ENCODE measurements at regions not wholly inside any gene's neighbourhood (a gene's known extent, or its start where the extent isn't known, plus 50 kb on each side); places are given as distances from the start of the nearest gene placed in this dataset.

DNA sequence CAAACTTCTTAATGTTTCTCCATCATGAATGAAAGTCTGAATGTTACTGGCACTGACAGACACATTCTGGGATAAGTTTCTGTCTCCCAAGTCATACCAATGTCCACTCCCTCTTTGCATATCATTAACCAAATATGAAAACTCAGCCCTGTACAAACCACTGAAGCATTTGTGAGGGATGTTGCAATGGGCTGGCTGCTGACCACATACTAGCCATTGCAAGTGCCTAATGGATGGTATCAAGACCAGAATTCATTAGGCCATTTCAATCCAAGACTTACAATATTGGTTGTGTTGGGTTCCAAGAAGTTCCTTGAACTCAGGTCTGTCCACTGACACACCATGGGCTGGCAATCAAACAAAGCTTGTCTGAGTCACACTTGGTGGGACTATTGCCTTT is 73.8 kb downstream of the CBLN2 start:
- Mint-ChIP-seq H3K4me3 (ENCODE audit: low read depth) (no peak overlapping the region), H3K4me1 (ENCODE audit: low read depth) (no peaks in the 10 kb centered on the region), H3K36me3 (ENCODE audit: insufficient read depth) (no peaks in the 10 kb centered on the region), H3K27ac (no peak overlapping the region), H3K27me3 (peaks cover 6% of the 10 kb centered on the region), H3K9me3 (ENCODE audit: low read depth) (peaks cover 1% of the 10 kb centered on the region)
- TF ChIP-seq, protein P1, sequence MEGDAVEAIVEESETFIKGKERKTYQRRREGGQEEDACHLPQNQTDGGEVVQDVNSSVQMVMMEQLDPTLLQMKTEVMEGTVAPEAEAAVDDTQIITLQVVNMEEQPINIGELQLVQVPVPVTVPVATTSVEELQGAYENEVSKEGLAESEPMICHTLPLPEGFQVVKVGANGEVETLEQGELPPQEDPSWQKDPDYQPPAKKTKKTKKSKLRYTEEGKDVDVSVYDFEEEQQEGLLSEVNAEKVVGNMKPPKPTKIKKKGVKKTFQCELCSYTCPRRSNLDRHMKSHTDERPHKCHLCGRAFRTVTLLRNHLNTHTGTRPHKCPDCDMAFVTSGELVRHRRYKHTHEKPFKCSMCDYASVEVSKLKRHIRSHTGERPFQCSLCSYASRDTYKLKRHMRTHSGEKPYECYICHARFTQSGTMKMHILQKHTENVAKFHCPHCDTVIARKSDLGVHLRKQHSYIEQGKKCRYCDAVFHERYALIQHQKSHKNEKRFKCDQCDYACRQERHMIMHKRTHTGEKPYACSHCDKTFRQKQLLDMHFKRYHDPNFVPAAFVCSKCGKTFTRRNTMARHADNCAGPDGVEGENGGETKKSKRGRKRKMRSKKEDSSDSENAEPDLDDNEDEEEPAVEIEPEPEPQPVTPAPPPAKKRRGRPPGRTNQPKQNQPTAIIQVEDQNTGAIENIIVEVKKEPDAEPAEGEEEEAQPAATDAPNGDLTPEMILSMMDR (IDR thresholded peaks at IDR 0.05; ENCODE audit: unreplicated experiment): no peak
- DNase-seq (ENCODE audit: low spot score, unreplicated experiment): no peak

DNA sequence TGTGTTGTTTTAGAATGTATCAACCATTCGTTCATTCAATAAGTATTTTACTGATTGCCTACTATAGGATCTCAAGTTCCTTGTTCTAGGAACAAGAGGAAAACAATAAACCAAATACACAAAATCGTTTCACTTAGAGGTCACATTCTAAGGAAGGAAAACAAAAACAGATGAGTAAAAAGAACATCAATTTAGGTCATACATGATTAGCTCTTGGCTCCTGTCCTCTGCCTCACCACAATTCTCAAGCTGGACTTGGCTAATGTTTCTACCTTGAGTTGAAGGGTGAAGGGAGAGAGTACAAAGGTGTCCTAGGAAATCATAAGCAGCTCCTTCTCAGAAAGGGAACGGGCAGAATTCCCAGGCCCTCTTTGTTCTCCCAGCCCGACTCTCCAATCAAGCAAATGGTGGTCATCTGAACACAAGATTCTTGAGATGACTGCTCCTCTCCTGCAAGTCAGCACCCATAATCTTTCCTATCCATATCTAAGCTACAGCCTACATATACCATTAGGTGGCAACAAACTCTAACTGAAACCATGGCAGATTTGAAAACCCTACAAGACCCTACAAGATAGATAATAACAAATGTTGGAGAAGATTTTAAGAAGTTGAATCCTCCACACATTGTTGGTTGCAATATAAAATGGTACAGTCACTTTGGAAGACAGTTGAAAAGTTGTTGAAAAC is 76.0 kb downstream of the CBLN2 start:
- no peak overlapping the region for H3K4me3 Mint-ChIP-seq (ENCODE audit: low read depth)
- no peaks in the 10 kb centered on the region for H3K36me3 Mint-ChIP-seq (ENCODE audit: insufficient read depth)
- H3K27me3 Mint-ChIP-seq: no peaks in the 10 kb centered on the region
- TF ChIP-seq, protein P1 (IDR thresholded peaks at IDR 0.05; ENCODE audit: unreplicated experiment): no peak
- DNase-seq (ENCODE audit: low spot score, unreplicated experiment): no peak
- H3K9me3 Mint-ChIP-seq (ENCODE audit: low read depth): peaks cover 9% of the 10 kb centered on the region
- H3K27ac Mint-ChIP-seq: no peak overlapping the region
- H3K4me1 Mint-ChIP-seq (ENCODE audit: low read depth): no peaks in the 10 kb centered on the region

DNA sequence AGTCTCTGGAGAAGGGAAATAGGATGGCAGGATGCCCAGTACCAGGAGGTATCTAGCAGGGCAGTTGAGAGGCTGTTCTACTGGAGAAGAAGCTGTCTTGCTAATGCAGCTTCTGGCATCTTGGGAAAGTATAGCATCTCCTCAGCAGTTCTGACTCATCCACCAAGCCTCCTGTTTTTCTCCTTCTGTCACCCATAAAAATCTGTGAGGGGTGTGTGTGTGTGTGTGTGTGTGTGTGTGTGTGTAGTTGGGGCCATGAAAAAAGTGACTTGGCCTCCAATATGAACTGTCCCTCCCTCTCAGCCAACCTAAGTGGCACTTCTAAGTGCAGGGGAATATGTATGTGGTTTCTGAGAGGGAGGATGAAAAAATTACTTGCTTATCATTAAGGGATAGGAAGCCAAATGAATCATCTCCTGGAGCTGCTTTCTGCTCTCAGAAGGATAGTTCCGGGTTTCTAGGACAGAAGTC is 83.9 kb downstream of the CBLN2 start:
- no peak for DNase-seq (ENCODE audit: low spot score, unreplicated experiment)
- H3K4me1 Mint-ChIP-seq (ENCODE audit: low read depth): peaks cover 1% of the 10 kb centered on the region
- peaks cover 7% of the 10 kb centered on the region for H3K9me3 Mint-ChIP-seq (ENCODE audit: low read depth)
- no peaks in the 10 kb centered on the region for H3K36me3 Mint-ChIP-seq (ENCODE audit: insufficient read depth)
- TF ChIP-seq, protein P1 (IDR thresholded peaks at IDR 0.05; ENCODE audit: unreplicated experiment): no peak
- H3K27me3 Mint-ChIP-seq: no peaks in the 10 kb centered on the region
- no peak overlapping the region for H3K27ac Mint-ChIP-seq
- no peak overlapping the region for H3K4me3 Mint-ChIP-seq (ENCODE audit: low read depth)

DNA sequence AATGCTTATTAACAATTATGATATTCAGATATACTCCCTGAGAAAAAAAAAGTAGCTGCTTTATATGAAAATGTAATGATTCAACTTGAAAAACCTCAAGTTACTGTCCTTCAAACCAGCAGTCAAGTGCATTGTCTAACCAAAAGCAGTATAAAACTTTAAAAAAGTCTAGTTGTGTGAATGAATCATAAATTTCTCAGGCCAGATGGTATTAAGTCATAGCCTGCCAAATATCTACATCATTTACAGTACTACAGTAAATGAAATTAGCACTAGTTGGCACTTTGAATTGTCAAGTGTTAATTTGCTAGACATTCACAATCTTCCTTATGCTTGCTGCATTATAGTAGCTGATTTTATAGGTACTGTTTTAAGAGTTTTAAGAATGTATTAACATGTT is 85.9 kb downstream of the CBLN2 start:
- H3K36me3 Mint-ChIP-seq (ENCODE audit: insufficient read depth): no peaks in the 10 kb centered on the region
- DNase-seq (ENCODE audit: low spot score, unreplicated experiment): no peak
- H3K27me3 Mint-ChIP-seq: peaks cover 7% of the 10 kb centered on the region
- peaks cover 1% of the 10 kb centered on the region for H3K4me1 Mint-ChIP-seq (ENCODE audit: low read depth)
- TF ChIP-seq, protein P1 (IDR thresholded peaks at IDR 0.05; ENCODE audit: unreplicated experiment): no peak
- H3K4me3 Mint-ChIP-seq (ENCODE audit: low read depth): no peak overlapping the region
- H3K9me3 Mint-ChIP-seq (ENCODE audit: low read depth): no peaks in the 10 kb centered on the region
- H3K27ac Mint-ChIP-seq: no peak overlapping the region

DNA sequence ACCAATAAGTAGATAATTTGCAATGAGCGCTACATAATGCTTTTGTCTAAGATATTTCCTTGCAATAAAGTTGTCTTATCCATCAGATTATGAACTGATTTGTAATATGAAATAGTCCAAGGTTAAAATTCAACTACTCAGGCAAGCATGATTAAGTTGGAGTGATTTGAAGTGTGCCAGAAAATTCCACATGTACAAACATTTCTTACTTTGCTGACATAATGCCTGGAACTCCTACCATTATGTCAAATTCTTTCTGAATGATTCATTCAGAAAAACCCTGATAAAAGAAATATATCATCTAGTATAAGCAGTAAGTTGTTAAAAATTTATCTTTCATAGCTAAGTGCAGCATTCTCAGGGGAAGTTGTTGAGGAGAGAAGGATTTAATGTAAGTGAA is 87.3 kb downstream of the CBLN2 start:
- Mint-ChIP-seq H3K4me3 (ENCODE audit: low read depth) (no peak overlapping the region), H3K9me3 (ENCODE audit: low read depth) (no peaks in the 10 kb centered on the region), H3K36me3 (ENCODE audit: insufficient read depth) (no peaks in the 10 kb centered on the region), H3K4me1 (ENCODE audit: low read depth) (peaks cover 1% of the 10 kb centered on the region), H3K27me3 (peaks cover 12% of the 10 kb centered on the region), H3K27ac (no peak overlapping the region)
- TF ChIP-seq, protein P1 (IDR thresholded peaks at IDR 0.05; ENCODE audit: unreplicated experiment): no peak
- DNase-seq (ENCODE audit: low spot score, unreplicated experiment): no peak
